ENCODE measurements at regions not wholly inside any gene's neighbourhood (a gene's known extent, or its start where the extent isn't known, plus 50 kb on each side); places are given as distances from the start of the nearest gene placed in this dataset.

GRCh38 chr3:72169561-72170472 is 384.9 kb upstream of the PROK2 start:
- H3K27ac Mint-ChIP-seq: no peak overlapping the region
- no peaks in the 10 kb centered on the region for H3K36me3 Mint-ChIP-seq
- H3K4me1 Mint-ChIP-seq: peaks cover 8% of the 10 kb centered on the region
- H3K9me3 Mint-ChIP-seq: peaks cover 4% of the 10 kb centered on the region
- DNase-seq (ENCODE audit: low spot score in 2 of 2, unreplicated experiment in 2 of 2): no peak
- TF ChIP-seq, protein P1, sequence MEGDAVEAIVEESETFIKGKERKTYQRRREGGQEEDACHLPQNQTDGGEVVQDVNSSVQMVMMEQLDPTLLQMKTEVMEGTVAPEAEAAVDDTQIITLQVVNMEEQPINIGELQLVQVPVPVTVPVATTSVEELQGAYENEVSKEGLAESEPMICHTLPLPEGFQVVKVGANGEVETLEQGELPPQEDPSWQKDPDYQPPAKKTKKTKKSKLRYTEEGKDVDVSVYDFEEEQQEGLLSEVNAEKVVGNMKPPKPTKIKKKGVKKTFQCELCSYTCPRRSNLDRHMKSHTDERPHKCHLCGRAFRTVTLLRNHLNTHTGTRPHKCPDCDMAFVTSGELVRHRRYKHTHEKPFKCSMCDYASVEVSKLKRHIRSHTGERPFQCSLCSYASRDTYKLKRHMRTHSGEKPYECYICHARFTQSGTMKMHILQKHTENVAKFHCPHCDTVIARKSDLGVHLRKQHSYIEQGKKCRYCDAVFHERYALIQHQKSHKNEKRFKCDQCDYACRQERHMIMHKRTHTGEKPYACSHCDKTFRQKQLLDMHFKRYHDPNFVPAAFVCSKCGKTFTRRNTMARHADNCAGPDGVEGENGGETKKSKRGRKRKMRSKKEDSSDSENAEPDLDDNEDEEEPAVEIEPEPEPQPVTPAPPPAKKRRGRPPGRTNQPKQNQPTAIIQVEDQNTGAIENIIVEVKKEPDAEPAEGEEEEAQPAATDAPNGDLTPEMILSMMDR (IDR thresholded peaks at IDR 0.05; ENCODE audit: unreplicated experiment): no peak
- no peak overlapping the region for H3K4me3 Mint-ChIP-seq
- H3K27me3 Mint-ChIP-seq (ENCODE audit: low read depth): peaks cover 2% of the 10 kb centered on the region

- TF ChIP-seq, protein P1 (IDR thresholded peaks at IDR 0.05; ENCODE audit: unreplicated experiment): no peak
- Mint-ChIP-seq H3K4me1 (peaks cover 4% of the 10 kb centered on the region), H3K27me3 (ENCODE audit: low read depth) (peaks cover 2% of the 10 kb centered on the region), H3K4me3 (no peak overlapping the region), H3K9me3 (peaks cover 4% of the 10 kb centered on the region), H3K27ac (no peak overlapping the region), H3K36me3 (no peaks in the 10 kb centered on the region)
- DNase-seq (ENCODE audit: low spot score in 2 of 2, unreplicated experiment in 2 of 2): no peak
Measured at GRCh38 chr3:72169120-72169519, 384.2 kb upstream of the PROK2 start.

DNA sequence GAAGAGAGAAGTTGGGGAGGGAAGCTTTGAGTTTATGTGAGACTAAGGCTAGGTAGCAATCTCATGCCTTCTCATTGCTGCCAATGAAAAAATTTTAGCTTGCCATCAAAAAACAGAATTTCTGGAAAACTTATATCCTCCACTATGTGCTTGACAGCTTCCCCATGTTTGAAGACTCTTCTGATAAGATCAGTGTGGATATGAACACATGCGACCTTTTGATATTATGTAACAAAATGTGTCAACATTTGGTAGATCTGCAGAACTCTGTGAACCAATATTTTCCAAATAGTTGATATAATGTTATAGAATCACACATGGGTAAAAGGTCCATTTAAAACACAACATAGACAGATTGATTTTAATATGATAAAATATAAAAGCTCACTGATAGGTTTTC is 380.9 kb upstream of the PROK2 start:
- no peak overlapping the region for H3K27ac Mint-ChIP-seq
- no peaks in the 10 kb centered on the region for H3K4me1 Mint-ChIP-seq
- peaks cover 4% of the 10 kb centered on the region for H3K27me3 Mint-ChIP-seq (ENCODE audit: low read depth)
- no peak overlapping the region for H3K4me3 Mint-ChIP-seq
- DNase-seq (ENCODE audit: low spot score in 2 of 2, unreplicated experiment in 2 of 2): no peak
- TF ChIP-seq, protein P1 (IDR thresholded peaks at IDR 0.05; ENCODE audit: unreplicated experiment): no peak
- peaks cover 4% of the 10 kb centered on the region for H3K9me3 Mint-ChIP-seq
- H3K36me3 Mint-ChIP-seq: no peaks in the 10 kb centered on the region

DNA sequence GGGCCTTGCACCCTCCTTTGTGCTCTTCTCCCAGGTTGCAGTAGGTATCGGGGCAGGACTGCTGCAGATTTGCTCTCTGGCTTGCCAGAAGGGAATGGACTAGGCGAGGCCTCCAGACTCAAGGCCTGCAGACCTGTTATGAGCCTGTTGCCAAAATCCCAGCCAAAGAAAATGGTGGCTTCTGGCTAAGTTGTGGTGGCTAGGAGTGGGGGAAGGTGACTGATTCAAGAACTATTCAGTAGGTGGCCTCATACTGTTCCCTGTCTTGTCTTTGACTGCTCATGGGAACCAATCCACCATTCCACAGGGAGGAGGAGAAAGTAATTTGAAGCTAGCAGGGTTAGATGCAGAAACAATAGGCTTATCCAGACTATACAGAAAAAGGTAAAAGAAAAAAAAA is 380.4 kb upstream of the PROK2 start:
- Mint-ChIP-seq H3K36me3 (no peaks in the 10 kb centered on the region), H3K27ac (no peak overlapping the region), H3K27me3 (ENCODE audit: low read depth) (peaks cover 5% of the 10 kb centered on the region), H3K4me1 (no peaks in the 10 kb centered on the region), H3K9me3 (peaks cover 4% of the 10 kb centered on the region), H3K4me3 (no peak overlapping the region)
- DNase-seq (ENCODE audit: low spot score in 2 of 2, unreplicated experiment in 2 of 2): no peak
- TF ChIP-seq, protein P1 (IDR thresholded peaks at IDR 0.05; ENCODE audit: unreplicated experiment): no peak

GRCh38 chr3:72164635-72164978 is 379.7 kb upstream of the PROK2 start:
- Mint-ChIP-seq H3K36me3 (no peaks in the 10 kb centered on the region), H3K27ac (no peak overlapping the region), H3K4me3 (no peak overlapping the region), H3K9me3 (peaks cover 4% of the 10 kb centered on the region), H3K27me3 (ENCODE audit: low read depth) (peaks cover 7% of the 10 kb centered on the region), H3K4me1 (no peaks in the 10 kb centered on the region)
- TF ChIP-seq, protein P1 (IDR thresholded peaks at IDR 0.05; ENCODE audit: unreplicated experiment): no peak
- DNase-seq (ENCODE audit: low spot score in 2 of 2, unreplicated experiment in 2 of 2): no peak
